CD4-positive, alpha-beta T cell treated with Interleukin-2 at 100 ng/mL for 4 hours (primary cell): ENCODE measurements at regions not wholly inside any gene's neighbourhood (a gene's known extent, or its start where the extent isn't known, plus 50 kb on each side); places are given as distances from the start of the nearest gene placed in this dataset.

Experiments
- DNase-seq: peaks from one replicate; pipeline ENCODE4 v3.0.0-alpha.2; 2020; ENCODE audit warnings: low spot score

GRCh38 chr5:6000867-6001266, 377.5 kb downstream of the MED10 start:
- DNase-seq, result no peak

- DNase-seq, result no peak
Observed at GRCh38 chr5:5995819-5996218, 382.5 kb downstream of the MED10 start.

- DNase-seq, result no peak
Observed at GRCh38 chr5:5986492-5987178, 391.7 kb downstream of the MED10 start.

GRCh38 chr5:5985332-5985731, 393.0 kb downstream of the MED10 start:
- DNase-seq, result no peak

GRCh38 chr5:5983261-5983980, 394.9 kb downstream of the MED10 start:
- DNase-seq, result no peak

- DNase-seq, result no peak
Observed at GRCh38 chr5:5981562-5981961, 396.8 kb downstream of the MED10 start.

GRCh38 chr5:5980538-5980895, 397.8 kb downstream of the MED10 start:
- no peak for DNase-seq

GRCh38 chr5:5979761-5980537, 398.4 kb downstream of the MED10 start:
- no peak for DNase-seq

- no peak for DNase-seq
Observed at GRCh38 chr5:5979377-5979760, 399.0 kb downstream of the MED10 start.

GRCh38 chr5:5978501-5979376, 399.6 kb downstream of the MED10 start:
- DNase-seq, result no peak

- DNase-seq, result no peak
Observed at GRCh38 chr5:5971203-5971602, 407.1 kb downstream of the MED10 start.

GRCh38 chr5:5969942-5970483, 408.3 kb downstream of the MED10 start:
- DNase-seq, result no peak

- DNase-seq, result no peak
Observed at GRCh38 chr5:5968981-5969380, 409.4 kb downstream of the MED10 start.

GRCh38 chr5:5967944-5968343, 410.4 kb downstream of the MED10 start:
- no peak for DNase-seq

- DNase-seq, result no peak
Observed at GRCh38 chr5:5967373-5967772, 411.0 kb downstream of the MED10 start.

- no peak for DNase-seq
Observed at GRCh38 chr5:5965132-5965531, 413.2 kb downstream of the MED10 start.

GRCh38 chr5:5964347-5964746, 414.0 kb downstream of the MED10 start:
- no peak for DNase-seq

GRCh38 chr5:5957737-5958136, 420.6 kb downstream of the MED10 start:
- no peak for DNase-seq

- DNase-seq, result no peak
Observed at GRCh38 chr5:5954275-5954598, 424.1 kb downstream of the MED10 start.

- no peak for DNase-seq
Observed at GRCh38 chr5:5953584-5954274, 424.6 kb downstream of the MED10 start.

- DNase-seq, result no peak
Observed at GRCh38 chr5:5951953-5952352, 426.4 kb downstream of the MED10 start.
